HFFc6 (cell line): ENCODE measurements at regions not wholly inside any gene's neighbourhood (a gene's known extent, or its start where the extent isn't known, plus 50 kb on each side); places are given as distances from the start of the nearest gene placed in this dataset.

Experiments
- DNase-seq: peaks from one replicate; pipeline ENCODE4 v3.0.0-alpha.2; 2018
- H3K27ac Mint-ChIP-seq: 2 replicates; pipeline ENCODE4 v1.8.0; 2020; ENCODE audit warnings: mild to moderate bottlenecking, mixed read lengths
- H3K27me3 Mint-ChIP-seq: 2 replicates; pipeline ENCODE4 v1.8.0; 2021; ENCODE audit warnings: mild to moderate bottlenecking, moderate library complexity, mixed read lengths; ENCODE audit not compliant: insufficient read depth
- H3K36me3 Mint-ChIP-seq: 2 replicates; pipeline ENCODE4 v1.8.0; 2021; ENCODE audit warnings: low read depth, mixed read lengths
- H3K4me1 Mint-ChIP-seq: 2 replicates; pipeline ENCODE4 v1.8.0; 2020; ENCODE audit warnings: low read depth, mixed read lengths
- H3K4me3 Mint-ChIP-seq: 2 replicates; pipeline ENCODE4 v1.8.0; 2020; ENCODE audit warnings: mild to moderate bottlenecking, moderate library complexity, mixed read lengths
- H3K9me3 Mint-ChIP-seq: 2 replicates; pipeline ENCODE4 v1.8.0; 2020; ENCODE audit warnings: mild to moderate bottlenecking, mixed read lengths
- CTCF ChIP-seq: fragments of 200-600 bp; sonication (generic); IDR thresholded peaks from 2 replicates; pipeline ENCODE4 v1.5.0; 2021; ENCODE audit warnings: antibody characterized with exemption, mild to moderate bottlenecking

GRCh38 chr3:11953778-11954177 is 50.4 kb upstream of the SYN2 start:
- H3K9me3 Mint-ChIP-seq = no peaks in the 10 kb centered on the region
- no peaks in the 10 kb centered on the region for H3K4me1 Mint-ChIP-seq
- no peak for DNase-seq
- no peaks in the 10 kb centered on the region for H3K36me3 Mint-ChIP-seq
- H3K27me3 Mint-ChIP-seq = peaks cover 14% of the 10 kb centered on the region; the same call in 1 of the 2 replicates
- H3K4me3 Mint-ChIP-seq = no peak overlapping the region
- no peak for TF ChIP-seq CTCF
- no peak overlapping the region for H3K27ac Mint-ChIP-seq

GRCh38 chr3:11954312-11954934 is 49.8 kb upstream of the SYN2 start:
- no peak overlapping the region for H3K27ac Mint-ChIP-seq
- no peaks in the 10 kb centered on the region for H3K36me3 Mint-ChIP-seq
- no peaks in the 10 kb centered on the region for H3K9me3 Mint-ChIP-seq
- H3K4me3 Mint-ChIP-seq = no peak overlapping the region
- no peak for TF ChIP-seq CTCF
- peaks cover 12% of the 10 kb centered on the region; the same call in 1 of the 2 replicates for H3K27me3 Mint-ChIP-seq
- DNase-seq = no peak
- H3K4me1 Mint-ChIP-seq = no peaks in the 10 kb centered on the region
